Superior temporal gyrus (tissue), 1 donor: ENCODE measurements at regions not wholly inside any gene's neighbourhood (a gene's known extent, or its start where the extent isn't known, plus 50 kb on each side); places are given as distances from the start of the nearest gene placed in this dataset.

Source experiments
- DNase-seq: peaks from one replicate; pipeline ENCODE4 v3.0.0-alpha.2; 2016; ENCODE audit errors: extremely low spot score

DNA sequence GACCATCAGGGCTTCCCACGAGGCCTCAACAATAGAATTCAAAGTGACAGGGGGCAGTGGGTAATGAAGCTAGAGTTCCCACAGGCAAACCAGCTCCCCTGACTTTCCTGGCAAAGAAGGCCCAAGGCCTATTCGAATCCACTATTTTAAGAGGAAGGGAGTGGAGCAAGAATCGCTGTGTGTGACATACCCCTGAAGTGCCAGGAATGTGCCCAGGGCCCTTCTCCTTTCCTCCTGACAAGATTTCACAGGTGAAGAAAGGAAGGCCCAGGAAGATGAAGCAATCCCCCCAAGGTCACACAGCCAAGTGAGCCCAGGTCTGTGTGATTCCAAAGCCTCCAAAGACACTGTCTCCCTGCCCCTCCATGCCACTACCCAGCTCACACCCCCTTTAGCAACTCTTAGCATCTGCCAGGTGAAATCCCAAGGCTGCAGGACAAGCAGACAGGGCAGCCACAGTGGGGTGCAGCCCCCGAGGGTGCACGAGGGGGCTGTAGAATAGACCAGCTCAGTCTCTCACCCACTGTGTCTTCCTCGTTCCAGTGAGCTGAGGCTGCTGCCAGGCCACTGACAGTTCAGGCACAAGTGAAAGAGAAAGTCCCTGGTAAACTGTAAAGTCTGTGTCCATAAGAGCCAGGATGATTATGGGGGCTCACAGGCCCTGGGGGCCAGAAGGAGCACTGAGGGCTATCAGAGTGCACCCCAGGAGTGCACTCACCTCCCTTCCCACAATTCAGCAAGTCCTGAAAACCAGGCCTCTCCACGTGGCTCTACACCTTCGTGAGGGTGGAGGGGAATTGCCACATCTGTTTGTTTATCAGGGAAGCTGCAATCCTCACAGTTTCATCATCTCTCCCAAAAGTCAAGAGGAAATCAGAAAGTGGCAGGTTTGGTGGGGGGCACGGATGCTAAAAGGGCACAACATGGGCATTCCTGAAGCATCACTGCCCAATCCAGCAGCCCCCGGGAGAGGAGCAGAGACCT, 70.8 kb upstream of the ZMIZ1 start:
- DNase-seq, result no peak

DNA sequence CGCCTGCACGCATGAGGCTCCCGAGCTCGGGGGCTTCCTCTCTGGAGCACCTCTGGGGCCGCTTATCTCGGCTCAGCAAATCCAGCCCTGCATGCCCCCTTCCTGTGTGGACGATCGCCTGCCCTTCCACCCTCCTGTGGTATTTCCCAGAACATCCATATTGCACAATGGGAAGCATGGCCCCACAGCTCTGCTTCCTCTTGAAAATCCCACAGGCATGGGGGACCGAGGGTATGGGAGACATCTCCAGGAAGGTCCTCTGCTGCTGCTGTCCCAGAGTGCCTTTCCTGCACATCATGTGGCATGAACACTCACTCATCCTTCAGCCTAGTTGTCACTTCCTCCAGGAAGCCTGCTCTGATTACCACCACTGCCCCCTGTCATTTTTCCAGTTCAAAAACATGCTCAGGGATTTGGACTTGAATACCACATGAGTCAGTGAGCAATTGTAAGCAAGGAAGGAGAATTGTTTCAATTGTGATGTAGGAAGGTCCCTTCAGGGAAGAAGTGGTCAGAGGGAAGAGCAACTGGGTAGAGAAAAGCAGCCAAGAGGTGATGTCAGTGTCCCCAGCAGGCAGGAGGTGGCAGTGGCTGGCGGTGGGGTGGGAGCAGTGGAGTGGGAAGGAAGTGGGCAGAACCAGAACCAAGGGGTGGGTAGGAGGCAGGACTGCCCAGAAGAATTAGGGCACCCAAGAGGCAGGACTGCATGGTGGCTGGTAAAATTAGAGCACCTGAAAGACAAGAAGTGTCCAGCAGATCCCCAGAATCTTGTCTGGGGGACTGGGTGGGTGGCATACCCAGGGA, 67.5 kb upstream of the ZMIZ1 start:
- no peak for DNase-seq

GRCh38 chr10:79002336-79002735, 66.4 kb upstream of the ZMIZ1 start:
- DNase-seq, result no peak

DNA sequence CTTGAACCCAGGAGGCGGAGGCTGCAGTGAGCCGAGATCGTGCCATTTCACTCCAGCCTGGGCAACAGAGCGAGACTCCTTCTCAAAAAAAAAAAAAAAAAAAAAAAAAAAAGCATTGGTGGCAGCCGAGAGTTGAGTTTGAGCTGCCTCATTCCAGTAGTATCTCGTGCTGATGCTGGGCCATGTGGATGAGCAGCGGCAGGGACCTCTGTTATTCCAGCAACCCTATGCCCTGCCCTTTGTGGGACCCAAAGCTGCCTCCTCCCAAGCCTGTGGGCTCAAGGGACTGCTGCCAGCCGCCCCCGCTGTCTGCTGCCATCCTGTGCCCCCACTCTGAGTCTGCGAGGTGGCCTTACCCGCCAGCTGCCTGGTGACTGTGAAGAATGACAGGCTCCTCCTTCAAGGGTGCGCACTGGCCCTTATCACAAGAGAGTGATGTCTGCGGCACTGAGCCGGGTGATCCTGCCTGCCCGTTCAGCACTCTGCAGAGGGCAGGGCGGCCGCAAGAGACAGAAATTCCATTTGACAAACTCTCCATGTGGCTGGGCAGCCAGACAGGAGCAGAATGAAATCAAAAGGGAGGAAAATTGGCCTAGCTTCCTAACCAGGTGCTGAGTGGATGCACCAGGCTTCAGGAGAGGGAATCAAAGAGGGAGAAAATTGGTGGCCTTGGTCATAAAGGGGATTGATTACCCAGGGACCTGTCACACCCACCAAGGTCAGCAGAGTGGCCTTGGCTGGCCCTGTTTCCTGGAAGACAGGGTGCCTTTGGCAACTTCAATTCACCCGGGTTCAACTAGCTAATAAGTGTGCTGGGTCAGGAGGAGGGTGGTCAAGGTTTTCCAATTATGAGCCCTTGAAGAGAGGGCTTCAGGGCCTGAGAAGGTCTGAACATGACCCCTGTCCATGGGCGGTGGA, 65.3 kb upstream of the ZMIZ1 start:
- DNase-seq, result no peak

DNA sequence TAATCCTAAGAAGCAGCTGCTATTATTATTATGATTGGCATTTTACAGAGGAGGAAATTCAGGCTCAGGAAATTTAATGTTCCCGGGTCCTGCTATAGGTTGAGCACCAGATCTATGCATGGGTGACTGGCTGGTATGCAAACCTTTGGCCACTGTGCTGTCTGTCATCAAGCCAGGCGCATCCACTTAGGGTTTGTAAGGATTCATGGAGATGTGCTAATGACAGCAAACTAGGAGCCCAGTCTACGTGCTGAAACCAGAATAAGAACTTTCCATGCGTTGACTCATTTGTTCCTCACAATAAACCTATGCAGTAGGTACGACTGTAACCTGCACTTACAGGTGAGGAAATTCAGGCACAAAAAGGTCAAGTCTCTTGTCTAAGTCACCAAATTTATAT, 64.5 kb upstream of the ZMIZ1 start:
- no peak for DNase-seq

DNA sequence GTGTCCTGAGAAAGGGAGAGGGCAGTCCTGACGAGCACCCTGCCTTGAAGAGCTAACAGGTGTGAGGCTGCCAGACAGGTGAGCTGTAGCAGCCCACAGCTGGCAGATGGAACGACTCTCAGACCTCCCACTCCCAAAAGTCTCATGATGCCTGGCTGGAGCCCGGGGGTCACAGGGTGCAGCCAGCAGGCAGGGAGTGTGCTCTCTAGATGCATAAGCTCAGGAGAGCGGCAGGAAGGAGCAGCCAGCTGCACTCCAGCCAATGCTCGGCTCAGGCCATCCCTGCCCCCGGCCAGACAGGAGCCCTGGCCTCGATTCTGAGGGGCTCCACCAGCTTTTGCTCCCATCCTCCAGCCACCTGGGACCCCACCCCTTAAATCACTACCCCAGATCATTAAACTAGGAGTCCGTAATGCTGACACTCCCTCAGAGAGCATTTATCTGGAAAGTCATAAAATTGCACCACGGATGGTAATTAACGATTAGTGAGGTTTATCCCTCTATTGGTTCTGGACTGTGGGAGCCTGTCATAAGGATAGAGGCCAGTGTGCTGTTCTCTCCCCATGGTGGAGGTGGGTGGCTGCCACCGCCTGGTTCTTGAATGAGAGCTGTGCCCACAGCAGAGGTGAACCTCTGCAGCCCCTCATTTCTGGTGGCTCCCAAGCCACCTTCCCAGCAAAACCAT, 63.5 kb upstream of the ZMIZ1 start:
- DNase-seq, result no peak

- no peak for DNase-seq
Observed at GRCh38 chr10:79007018-79007417, 61.7 kb upstream of the ZMIZ1 start.

DNA sequence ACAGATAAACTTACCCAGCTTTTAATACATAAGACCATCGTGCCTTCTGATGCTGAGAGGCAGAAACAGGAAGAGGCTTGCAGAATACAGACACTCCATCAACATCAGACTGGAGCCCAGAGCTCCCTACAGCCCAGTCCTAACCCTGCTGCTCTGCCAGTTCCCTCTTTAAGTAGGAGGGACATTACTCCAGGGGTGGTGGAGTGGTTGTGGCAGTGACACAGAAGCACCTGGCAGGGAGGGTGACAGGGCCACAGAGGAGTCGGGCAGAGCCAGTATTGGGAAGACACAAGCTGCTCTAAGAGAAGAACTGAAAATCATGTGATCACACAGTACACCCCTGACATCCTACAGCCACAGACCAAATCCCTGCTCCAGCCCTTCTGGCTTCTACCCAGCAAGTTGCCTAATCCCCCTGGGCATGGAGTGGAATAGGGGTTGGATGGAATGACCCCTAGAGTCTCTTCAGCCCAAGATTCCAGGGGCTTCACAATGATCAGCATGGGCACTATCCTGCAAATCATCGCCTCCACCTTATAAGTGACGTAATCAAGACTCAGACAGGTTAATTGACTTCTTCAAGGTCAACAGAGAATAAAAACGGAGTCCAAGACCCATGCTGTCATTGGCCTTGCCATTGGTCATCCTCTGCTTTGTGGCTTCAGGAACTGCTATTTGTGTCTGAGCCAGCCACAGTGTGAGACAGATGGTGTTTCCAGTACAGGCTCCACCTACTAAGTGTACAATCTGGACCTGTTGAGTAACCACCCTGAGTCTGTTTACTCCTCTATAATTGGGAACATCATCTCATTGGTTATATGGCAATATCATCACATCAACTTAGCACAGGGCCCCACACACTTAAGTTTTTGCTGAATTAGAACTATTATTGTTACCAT, 61.1 kb upstream of the ZMIZ1 start:
- DNase-seq, result no peak

- no peak for DNase-seq
Observed at GRCh38 chr10:79009145-79009544, 59.6 kb upstream of the ZMIZ1 start.

DNA sequence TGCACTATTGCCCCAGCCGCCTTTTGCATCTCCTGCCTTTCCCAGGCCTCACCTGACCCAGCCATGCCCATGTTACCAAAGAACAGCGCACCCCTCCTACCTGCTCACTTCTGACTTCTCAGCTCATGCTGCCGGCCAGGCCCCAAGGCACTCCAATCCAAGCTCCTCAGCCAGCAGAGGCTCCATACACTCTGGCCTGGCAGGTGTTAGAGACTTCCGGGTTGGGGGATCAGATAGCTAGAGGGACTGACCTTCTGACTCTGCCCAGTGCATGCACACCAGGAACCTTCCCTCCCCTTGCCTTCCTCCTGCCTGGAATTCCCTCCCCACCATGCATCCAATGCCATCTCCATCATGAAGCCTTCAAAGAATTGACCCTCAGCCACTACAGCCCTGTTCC, 56.2 kb upstream of the ZMIZ1 start:
- DNase-seq, result no peak

DNA sequence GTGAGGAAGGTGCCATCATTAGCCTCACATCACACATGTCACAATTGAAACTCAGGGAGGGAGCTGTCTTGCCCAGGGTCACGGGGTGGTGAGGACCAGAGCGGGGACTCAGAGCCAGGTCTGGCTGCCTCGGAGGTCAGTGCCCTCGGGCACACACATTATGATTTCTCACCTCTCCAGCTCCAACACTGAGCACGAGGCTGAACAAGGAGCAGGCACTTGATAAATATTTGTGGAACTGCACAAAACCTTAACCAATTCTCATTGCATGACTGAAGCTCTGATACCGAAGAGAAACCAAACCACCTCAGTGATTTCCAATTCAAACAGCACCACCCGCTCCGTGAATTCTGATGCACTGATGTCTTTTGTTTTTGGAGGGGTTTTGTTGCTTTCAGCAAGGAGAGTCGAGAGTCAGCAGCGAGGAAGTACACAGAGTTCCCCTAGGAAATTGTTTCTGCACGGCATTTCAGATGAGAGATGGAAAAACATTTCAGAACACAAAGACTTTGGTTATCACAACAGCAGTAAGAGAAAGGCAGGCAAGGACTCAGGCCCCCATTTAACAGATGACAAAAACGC, 55.3 kb upstream of the ZMIZ1 start:
- no peak for DNase-seq

DNA sequence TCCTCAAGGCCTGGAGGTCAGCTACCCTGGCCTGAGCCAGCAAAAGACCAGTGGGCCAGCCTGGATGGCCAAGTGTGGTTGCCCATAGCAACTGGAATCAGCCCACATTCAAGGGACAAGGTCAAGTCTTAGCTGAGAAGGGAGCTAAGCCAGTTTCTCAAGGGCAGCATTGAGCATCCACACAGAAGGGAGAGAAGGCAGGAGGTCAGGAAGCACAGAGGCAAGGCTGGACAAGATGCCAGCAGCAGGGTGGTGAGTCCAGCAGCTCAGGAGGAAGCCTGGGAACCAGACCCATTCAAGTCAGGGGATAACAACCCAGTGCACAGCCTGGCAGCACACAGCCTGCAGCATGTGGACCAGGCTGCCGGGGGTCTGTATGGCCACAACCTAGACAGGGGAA, 54.0 kb upstream of the ZMIZ1 start:
- DNase-seq, result no peak

GRCh38 chr10:79017882-79018520, 50.8 kb upstream of the ZMIZ1 start:
- no peak for DNase-seq

GRCh38 chr10:79018521-79019011, 50.2 kb upstream of the ZMIZ1 start:
- DNase-seq, result no peak
